ENCODE measurements at regions not wholly inside any gene's neighbourhood (a gene's known extent, or its start where the extent isn't known, plus 50 kb on each side); places are given as distances from the start of the nearest gene placed in this dataset.

- TF ChIP-seq ZSCAN18 (CRISPR knock-in tag; IDR thresholded peaks at IDR 0.05), result no peak
Measured at GRCh38 chr2:193469251-193469650, 1274.5 kb upstream of the TMEFF2 start (continued).

GRCh38 chr2:193467276-193467987, 1272.7 kb upstream of the TMEFF2 start:
- no peak for ATAC-seq
- Mint-ChIP-seq H3K27me3 (ENCODE audit: low read depth) (no peaks in the 10 kb centered on the region), H3K9me3 (peaks cover 15% of the 10 kb centered on the region), H3K4me3 (no peak overlapping the region), H3K4me1 (no peaks in the 10 kb centered on the region), H3K36me3 (no peaks in the 10 kb centered on the region), H3K27ac (no peak overlapping the region)
- TF ChIP-seq ZBTB21 (CRISPR knock-in tag; IDR thresholded peaks at IDR 0.05; ENCODE audit: borderline replicate concordance), result no peak
- TF ChIP-seq ZSCAN18 (CRISPR knock-in tag; IDR thresholded peaks at IDR 0.05), result no peak
- no peak for TF ChIP-seq E2F5 (CRISPR knock-in tag; IDR thresholded peaks at IDR 0.05)
- TF ChIP-seq NFYB (CRISPR knock-in tag; conservative IDR thresholded peaks at IDR 0.05; ENCODE audit: low read depth), result no peak
- TF ChIP-seq SOX15 (CRISPR knock-in tag; IDR thresholded peaks at IDR 0.05), result no peak
- TF ChIP-seq KAT7 (CRISPR knock-in tag; IDR thresholded peaks at IDR 0.05; ENCODE audit: borderline replicate concordance), result no peak
- no peak for TF ChIP-seq SP1 (CRISPR knock-in tag; conservative IDR thresholded peaks at IDR 0.05)
- TF ChIP-seq HMGA2 (CRISPR knock-in tag; IDR thresholded peaks at IDR 0.05), result no peak
- no peak for TF ChIP-seq FOXJ3 (CRISPR knock-in tag; IDR thresholded peaks at IDR 0.05; ENCODE audit: borderline replicate concordance)
- no peak for TF ChIP-seq TEAD4 (CRISPR knock-in tag; IDR thresholded peaks at IDR 0.05)
- no peak for TF ChIP-seq ZNF671 (CRISPR knock-in tag; IDR thresholded peaks at IDR 0.05)
- no peak for TF ChIP-seq GABPB1 (CRISPR knock-in tag; IDR thresholded peaks at IDR 0.05)
- TF ChIP-seq ZNF317 (CRISPR knock-in tag; IDR thresholded peaks at IDR 0.05; ENCODE audit: borderline replicate concordance, low read depth), result no peak
- no peak for TF ChIP-seq STAT6 (CRISPR knock-in tag; conservative IDR thresholded peaks at IDR 0.05; ENCODE audit: low read depth)
- TF ChIP-seq JUN (CRISPR knock-in tag; IDR thresholded peaks at IDR 0.05), result no peak
- TF ChIP-seq ERG (CRISPR knock-in tag; IDR thresholded peaks at IDR 0.05), result no peak
- CTCF ChIA-PET, result no interaction called here
- POLR2A ChIA-PET, result no interaction called here
- DNase-seq (ENCODE audit: low spot score), result no peak

GRCh38 chr2:193463011-193463410, 1268.3 kb upstream of the TMEFF2 start:
- Mint-ChIP-seq H3K27me3 (ENCODE audit: low read depth) (no peaks in the 10 kb centered on the region), H3K4me3 (no peak overlapping the region), H3K9me3 (0 out of 2 replicates have a peak, but pooled peaks cover 3% of the 10 kb centered on the region), H3K27ac (no peak overlapping the region), H3K4me1 (no peaks in the 10 kb centered on the region), H3K36me3 (no peaks in the 10 kb centered on the region)
- ChIA-PET POLR2A (no interaction called here), CTCF (interaction anchor here (1.6 kb wide), 1 partner anchor 121 kb away, joined by 6 read pairs; no protein-coding TSS in a partner anchor)
- DNase-seq (ENCODE audit: low spot score), result no peak
- no peak for ATAC-seq
- TF ChIP-seq AR (CRISPR knock-in tag; IDR thresholded peaks at IDR 0.05) (no peak), E2F1 (CRISPR knock-in tag; IDR thresholded peaks at IDR 0.05) (no peak), ATF6 (CRISPR knock-in tag; IDR thresholded peaks at IDR 0.05) (no peak)

Data from WTC11 (cell line).